MG63 (cell line): ENCODE measurements at regions not wholly inside any gene's neighbourhood (a gene's known extent, or its start where the extent isn't known, plus 50 kb on each side); places are given as distances from the start of the nearest gene placed in this dataset.

Experiments used
- DNase-seq: peaks from one replicate; pipeline ENCODE4 v3.0.0-alpha.2; 2020
- H3K27me3 ChIP-seq: fragments of 250-450 bp; sonication (Bioruptor Pico); 2 replicates; pipeline ENCODE4 v1.5.1; 2020; ENCODE audit warnings: mild to moderate bottlenecking, moderate library complexity
- H3K36me3 ChIP-seq: fragments of 250-450 bp; sonication (Bioruptor Pico); 2 replicates; pipeline ENCODE4 v1.5.1; 2020; ENCODE audit warnings: mild to moderate bottlenecking, moderate library complexity
- H3K4me3 ChIP-seq: fragments of 250-450 bp; sonication (Bioruptor Pico); 2 replicates; pipeline ENCODE4 v1.5.1; 2020; ENCODE audit warnings: mild to moderate bottlenecking, moderate library complexity
- H3K9me3 ChIP-seq: fragments of 250-450 bp; sonication (Bioruptor Pico); 2 replicates; pipeline ENCODE4 v1.5.1; 2020; ENCODE audit warnings: mild to moderate bottlenecking, moderate library complexity

GRCh38 chr2:120947982-120948661, 212.5 kb downstream of the GLI2 start:
- Histone ChIP-seq H3K27me3 (no peaks in the 10 kb centered on the region), H3K36me3 (no peaks in the 10 kb centered on the region; the same call in 1 of the 2 replicates)

DNA sequence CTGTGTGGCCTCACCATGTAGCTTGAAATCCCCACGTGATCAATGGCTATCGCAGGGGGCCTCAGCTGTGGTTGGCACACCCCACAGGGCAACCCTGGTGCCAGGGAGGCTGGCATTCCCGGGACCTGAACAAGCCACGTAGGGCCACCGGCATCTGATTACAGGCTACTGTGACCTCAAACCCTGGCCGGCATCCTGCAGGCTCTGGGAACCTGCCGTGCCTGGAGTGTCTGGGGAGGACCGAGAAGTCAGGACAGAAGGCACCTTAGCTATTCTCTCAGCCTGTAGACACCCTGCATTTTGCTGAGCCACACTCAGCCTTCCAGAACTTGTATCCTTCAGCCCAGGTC, 213.0 kb downstream of the GLI2 start:
- no peak overlapping the region for H3K4me3 ChIP-seq
- no peaks in the 10 kb centered on the region for H3K9me3 ChIP-seq
- H3K27me3 ChIP-seq: no peaks in the 10 kb centered on the region
- H3K36me3 ChIP-seq: no peaks in the 10 kb centered on the region; the same call in 1 of the 2 replicates
- DNase-seq: no peak

More at GRCh38 chr2:120947982-120948661, 212.5 kb downstream of the GLI2 start:
- H3K9me3 ChIP-seq: no peaks in the 10 kb centered on the region
- no peak for DNase-seq
- H3K4me3 ChIP-seq: no peak overlapping the region

DNA sequence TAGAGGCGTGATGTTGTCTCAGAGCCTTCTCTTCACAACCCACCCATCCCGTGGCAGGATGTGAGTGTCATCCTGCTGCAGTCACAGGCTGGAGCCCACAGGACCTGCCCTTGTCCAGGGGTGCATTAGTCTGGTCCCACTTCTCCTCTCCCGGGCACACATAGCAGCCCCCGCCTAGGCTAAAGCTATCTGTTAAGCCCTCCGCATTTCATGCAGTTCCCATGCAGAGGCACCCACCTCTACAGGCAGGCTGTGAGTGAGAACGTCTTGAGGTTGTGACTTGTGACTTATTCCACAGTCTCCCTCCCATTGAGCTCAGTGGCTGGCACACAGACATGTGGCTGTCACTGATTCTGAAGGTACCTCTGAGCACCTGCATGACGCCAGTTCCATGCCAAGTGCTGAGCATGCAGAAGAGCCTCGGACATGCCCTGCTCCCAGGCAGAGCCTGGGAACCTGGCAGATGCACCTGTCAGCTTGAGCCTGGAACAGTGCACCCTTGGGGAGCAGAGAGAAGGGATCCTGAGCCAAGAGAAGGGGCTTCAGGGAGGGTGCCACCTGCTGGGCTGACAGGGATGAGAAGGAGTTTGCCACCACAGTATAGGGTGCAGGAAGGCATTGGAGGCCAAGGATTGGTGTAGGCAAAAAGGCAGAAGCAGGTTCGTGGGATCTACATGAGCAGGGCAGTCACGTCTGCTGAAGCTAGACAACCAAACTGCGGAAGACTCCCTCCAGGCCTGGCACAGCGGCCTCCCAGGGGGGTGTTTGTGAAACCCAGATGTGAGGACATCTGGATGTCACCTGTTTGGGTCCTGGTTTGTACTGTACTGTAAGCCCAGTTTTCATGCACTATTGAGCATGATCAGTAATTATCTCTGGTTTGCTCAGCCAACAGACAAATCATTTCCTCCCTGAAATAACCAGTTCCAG, 213.6 kb downstream of the GLI2 start:
- no peaks in the 10 kb centered on the region for H3K9me3 ChIP-seq
- H3K36me3 ChIP-seq: no peaks in the 10 kb centered on the region; the same call in 1 of the 2 replicates
- no peaks in the 10 kb centered on the region for H3K27me3 ChIP-seq
- no peak for DNase-seq
- H3K4me3 ChIP-seq: no peak overlapping the region

DNA sequence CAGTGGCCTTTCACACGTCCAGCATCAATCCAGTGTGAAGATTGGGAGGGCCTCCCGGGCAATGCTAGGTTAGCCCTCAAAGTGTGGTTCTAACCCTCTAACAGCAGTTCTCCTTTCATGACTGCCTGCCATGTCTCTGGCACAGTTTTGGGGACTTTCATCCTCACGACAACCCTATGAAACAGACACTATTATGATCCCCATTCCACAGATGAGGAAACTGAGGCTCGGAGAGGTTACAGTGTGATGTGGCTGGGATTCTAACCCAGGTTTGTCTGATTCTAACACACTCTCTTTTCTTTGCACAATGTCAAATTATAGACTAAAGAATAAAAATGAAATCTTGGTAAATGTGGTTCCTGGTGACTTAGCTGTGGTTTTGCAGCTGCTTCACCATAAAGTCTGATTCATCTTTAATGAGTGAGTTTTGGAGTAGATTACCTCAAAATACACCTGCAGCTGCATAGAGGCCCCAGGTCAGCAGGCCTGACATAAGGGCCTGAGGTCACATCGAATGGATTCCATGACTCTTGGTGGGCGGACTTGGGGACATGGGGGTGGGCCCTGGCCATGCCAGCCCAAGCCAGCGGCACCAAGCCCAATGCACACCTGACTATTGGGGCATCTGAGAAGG, 214.4 kb downstream of the GLI2 start:
- DNase-seq: no peak
- H3K9me3 ChIP-seq: no peaks in the 10 kb centered on the region
- H3K36me3 ChIP-seq: no peaks in the 10 kb centered on the region; the same call in 1 of the 2 replicates
- H3K4me3 ChIP-seq: no peak overlapping the region
- no peaks in the 10 kb centered on the region for H3K27me3 ChIP-seq

GRCh38 chr2:120951693-120952092, 216.0 kb downstream of the GLI2 start:
- no peak for DNase-seq
- no peaks in the 10 kb centered on the region; the same call in 1 of the 2 replicates for H3K36me3 ChIP-seq

GRCh38 chr2:120952318-120952717, 216.7 kb downstream of the GLI2 start:
- Histone ChIP-seq H3K4me3 (no peak overlapping the region), H3K9me3 (no peaks in the 10 kb centered on the region), H3K36me3 (no peaks in the 10 kb centered on the region; the same call in 1 of the 2 replicates), H3K27me3 (no peaks in the 10 kb centered on the region)
- peak; percentile 34 for DNase-seq

More at GRCh38 chr2:120951693-120952092, 216.0 kb downstream of the GLI2 start:
- Histone ChIP-seq H3K9me3 (no peaks in the 10 kb centered on the region), H3K4me3 (no peak overlapping the region), H3K27me3 (no peaks in the 10 kb centered on the region)

DNA sequence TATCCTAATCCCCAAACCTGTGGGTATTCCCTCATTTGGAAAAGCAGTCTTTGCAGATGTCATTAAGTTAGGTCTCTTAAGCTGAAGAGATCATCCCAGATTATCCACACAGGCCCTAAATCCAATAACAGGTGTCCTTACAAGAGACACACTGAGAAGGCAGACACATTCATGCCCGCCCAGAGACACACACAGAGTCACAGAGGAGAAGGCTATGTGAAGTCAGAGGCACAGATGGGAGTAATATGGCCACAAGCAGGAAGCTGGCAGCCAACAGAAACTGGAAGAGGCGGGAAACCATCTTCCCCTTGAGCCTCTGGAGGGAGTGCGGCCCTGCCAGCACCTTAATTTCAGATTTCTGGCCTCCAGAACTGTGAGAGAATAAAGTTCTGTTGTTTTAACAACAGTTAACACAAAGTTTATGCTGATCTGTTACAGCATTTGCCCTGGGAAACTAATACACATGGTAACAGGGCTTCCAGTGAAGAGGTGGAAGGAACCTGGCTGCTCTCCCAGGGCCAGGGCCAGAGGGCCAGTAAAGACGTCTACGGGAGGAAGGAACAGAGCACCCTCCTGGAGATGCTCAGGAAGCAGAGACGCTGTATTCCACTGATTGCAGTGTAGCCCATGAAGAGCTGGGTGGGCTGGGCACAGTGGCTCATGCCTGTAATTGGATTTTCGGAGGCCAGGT, 217.5 kb downstream of the GLI2 start:
- no peak overlapping the region for H3K4me3 ChIP-seq
- H3K27me3 ChIP-seq: no peaks in the 10 kb centered on the region
- H3K36me3 ChIP-seq: no peaks in the 10 kb centered on the region; the same call in 1 of the 2 replicates
- H3K9me3 ChIP-seq: no peaks in the 10 kb centered on the region
- DNase-seq: no peak

DNA sequence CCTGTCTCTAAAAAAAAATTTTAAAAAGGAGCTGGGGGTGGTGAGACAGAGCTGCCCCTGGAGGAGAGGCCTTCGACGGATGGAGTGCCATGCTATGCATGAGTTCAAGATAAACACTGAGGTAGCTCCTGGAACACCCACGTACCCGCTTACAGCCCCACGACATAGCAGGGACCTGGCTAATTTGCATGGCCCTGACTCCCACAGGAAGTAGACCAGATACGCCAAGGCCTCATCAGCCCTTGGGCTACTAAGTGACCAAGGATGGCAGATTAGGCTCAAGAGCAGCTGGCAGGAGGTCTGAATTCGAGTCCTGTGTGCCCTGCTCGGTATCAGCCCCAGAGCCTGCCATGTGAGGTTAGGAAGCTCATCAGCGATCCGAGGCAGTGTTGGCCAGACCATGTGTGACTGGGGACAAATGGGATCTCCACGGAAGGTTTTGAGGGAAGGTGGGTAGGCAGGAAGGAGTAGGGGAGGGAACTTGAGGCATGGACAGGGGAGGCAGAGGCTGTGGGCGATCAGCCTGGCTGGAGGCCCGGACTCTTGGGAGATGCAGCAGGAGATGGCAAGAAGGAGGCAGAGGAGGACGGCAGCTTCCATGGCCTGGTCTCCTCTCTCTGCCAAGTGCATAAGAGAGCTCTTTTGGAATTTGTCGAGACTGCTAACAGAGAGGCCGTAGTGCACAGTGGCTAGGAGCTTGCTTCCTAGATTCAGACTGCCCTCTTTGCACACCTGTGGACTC, 218.3 kb downstream of the GLI2 start:
- Histone ChIP-seq H3K36me3 (no peaks in the 10 kb centered on the region; the same call in 1 of the 2 replicates), H3K27me3 (no peaks in the 10 kb centered on the region), H3K4me3 (no peak overlapping the region), H3K9me3 (no peaks in the 10 kb centered on the region)
- no peak for DNase-seq

DNA sequence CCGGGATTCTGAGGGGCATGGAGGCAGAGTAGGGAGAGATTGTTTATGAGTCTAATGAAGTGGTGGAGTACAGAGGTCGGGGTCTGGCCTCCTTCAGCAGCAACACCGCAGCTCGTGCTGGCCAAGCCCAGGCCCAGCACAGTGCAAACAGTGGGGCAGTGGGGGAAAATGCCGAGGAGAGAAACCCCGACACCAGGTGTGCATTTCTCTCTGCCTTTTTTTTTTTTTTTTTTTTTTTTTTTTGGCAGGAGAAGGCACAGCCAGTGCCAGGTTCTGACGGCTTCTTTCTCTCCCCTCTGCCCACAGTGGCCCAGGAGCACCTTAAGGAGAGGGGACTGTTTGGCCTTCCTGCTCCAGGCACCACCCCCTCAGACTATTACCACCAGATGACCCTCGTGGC, 219.3 kb downstream of the GLI2 start:
- no peak for DNase-seq
- Histone ChIP-seq H3K4me3 (no peak overlapping the region), H3K9me3 (no peaks in the 10 kb centered on the region), H3K36me3 (no peaks in the 10 kb centered on the region; the same call in 1 of the 2 replicates), H3K27me3 (no peaks in the 10 kb centered on the region)

GRCh38 chr2:120955427-120955826, 219.8 kb downstream of the GLI2 start:
- H3K4me3 ChIP-seq: no peak overlapping the region
- H3K27me3 ChIP-seq: no peaks in the 10 kb centered on the region
- no peak for DNase-seq
- no peaks in the 10 kb centered on the region for H3K9me3 ChIP-seq
- no peaks in the 10 kb centered on the region; the same call in 1 of the 2 replicates for H3K36me3 ChIP-seq

DNA sequence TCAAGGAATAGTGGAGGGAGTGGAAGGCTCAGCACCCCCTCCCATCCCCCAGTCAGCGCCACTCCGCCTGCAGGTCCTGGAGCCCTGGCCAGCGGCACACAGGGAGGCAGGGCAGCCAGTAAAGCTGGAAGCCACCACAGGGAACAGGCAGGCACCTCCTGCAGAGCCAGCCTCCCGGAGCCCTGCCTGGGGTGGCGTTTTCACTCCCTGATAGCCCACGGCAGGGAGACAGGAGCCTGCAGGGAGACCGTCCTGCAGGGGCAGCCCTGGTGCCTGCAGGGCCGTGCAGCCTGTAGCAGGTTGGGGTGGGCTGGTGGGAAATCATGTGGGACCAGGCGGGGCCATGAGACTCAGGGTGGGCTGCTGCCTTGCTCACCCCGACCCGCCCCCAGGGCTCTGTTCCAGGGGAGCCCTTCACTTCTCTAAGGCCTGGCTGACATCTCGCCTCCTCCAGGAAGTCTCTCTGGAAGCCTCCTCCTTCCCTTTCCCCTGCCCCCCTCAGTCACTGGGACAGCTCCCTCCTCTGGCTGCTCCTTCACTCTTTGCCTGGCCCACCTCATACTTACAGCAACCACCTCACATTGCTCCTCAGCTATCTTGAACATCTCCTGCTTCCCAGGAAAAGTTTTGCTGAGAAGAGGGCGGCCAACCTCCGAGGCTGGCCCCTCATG, 221.0 kb downstream of the GLI2 start:
- no peaks in the 10 kb centered on the region; the same call in 1 of the 2 replicates for H3K36me3 ChIP-seq
- no peak for DNase-seq
- no peaks in the 10 kb centered on the region for H3K9me3 ChIP-seq
- H3K27me3 ChIP-seq: no peaks in the 10 kb centered on the region
- no peak overlapping the region for H3K4me3 ChIP-seq

DNA sequence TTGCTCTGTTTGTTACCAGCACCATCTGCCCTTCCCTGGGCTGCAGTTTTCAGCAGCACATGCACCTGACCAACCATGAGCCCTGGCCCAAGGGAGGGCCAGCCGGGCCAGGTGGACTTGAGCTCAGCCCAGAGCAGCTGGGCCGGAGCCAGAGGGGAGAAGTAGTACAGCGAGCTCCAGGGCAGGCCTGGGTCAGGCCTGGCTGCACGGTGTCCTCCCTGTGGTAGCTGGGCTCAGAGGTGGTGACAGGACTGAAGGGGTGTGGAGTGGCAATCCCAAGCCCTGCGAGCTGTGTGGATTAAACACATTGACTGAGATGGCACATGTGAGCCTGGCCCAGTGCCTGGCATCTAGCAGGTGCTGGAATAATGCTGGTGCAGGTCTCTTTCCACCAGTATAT, 222.2 kb downstream of the GLI2 start:
- Histone ChIP-seq H3K9me3 (no peaks in the 10 kb centered on the region), H3K27me3 (no peaks in the 10 kb centered on the region), H3K4me3 (no peak overlapping the region), H3K36me3 (no peaks in the 10 kb centered on the region)
- no peak for DNase-seq

DNA sequence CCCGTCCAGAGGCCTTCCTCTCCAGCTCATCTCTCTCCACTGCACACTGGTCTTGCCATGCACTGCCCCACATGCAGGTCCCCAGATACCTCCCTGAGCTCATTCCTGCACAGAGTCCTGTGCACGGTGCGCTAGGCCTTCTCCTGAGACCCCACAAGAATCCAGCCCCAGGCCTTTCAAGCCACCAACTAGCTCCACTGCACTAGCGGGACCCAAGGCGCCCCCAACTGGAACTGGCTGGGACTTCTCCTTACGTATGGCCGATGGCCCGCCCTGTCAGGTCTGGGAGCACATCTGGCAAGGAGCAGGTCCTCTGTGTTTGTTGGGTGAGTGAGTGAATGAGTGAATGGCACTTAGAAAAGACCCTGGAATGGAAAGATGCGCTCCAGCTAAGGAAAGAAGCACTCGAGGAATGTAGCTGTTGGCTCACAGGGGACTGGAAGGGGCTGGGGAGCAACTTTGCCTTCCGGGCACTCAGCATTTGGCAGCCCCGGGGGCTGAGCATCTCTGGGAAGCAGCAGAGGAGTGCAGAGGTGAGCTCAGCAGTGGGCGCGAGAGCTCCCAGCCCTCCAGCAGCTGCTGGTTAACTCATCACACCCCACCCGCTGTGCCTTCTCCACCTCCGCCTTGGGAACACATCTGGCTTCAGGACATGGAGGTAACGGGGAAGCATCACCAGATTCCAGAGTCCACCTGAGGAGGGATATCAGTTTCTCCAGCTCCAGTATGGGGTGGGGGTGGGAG, 223.1 kb downstream of the GLI2 start:
- DNase-seq: no peak
- H3K36me3 ChIP-seq: no peaks in the 10 kb centered on the region
- H3K9me3 ChIP-seq: no peaks in the 10 kb centered on the region
- H3K4me3 ChIP-seq: no peak overlapping the region
- no peaks in the 10 kb centered on the region for H3K27me3 ChIP-seq

GRCh38 chr2:120959426-120959825, 223.8 kb downstream of the GLI2 start:
- DNase-seq: no peak
- Histone ChIP-seq H3K27me3 (no peaks in the 10 kb centered on the region), H3K9me3 (no peaks in the 10 kb centered on the region), H3K4me3 (no peak overlapping the region), H3K36me3 (no peaks in the 10 kb centered on the region)

DNA sequence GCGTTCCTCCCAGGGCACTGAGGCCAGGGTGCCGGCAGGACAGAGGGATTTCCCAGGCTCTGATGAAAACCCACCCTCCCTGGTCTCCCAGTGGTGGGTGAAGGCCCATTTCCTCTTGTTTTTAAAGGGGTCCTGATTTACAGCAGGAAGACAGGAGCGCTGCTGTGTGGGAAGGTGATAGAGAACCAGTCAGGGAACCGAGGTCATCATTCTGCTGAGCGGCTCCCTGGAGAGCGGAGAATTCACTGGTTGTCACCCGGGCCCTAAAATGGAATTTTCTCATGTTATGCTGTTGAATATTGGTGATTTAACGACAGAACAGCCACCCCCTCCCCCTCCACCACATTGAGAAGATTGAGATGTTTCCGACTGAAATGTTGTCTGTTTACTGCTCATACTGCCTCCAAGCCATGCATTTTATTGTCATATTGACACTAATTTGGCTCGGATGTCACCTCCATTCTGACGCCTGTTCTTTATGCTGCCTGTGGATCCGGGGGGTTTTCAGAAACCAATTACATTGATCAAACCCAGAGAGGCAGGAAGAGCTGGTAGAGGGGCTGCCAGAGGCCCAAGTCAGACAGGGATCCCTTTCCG, 225.2 kb downstream of the GLI2 start:
- DNase-seq: no peak
- no peaks in the 10 kb centered on the region for H3K36me3 ChIP-seq
- H3K9me3 ChIP-seq: no peaks in the 10 kb centered on the region
- no peaks in the 10 kb centered on the region for H3K27me3 ChIP-seq
- no peak overlapping the region for H3K4me3 ChIP-seq
